ENCODE measurements at regions not wholly inside any gene's neighbourhood (a gene's known extent, or its start where the extent isn't known, plus 50 kb on each side); places are given as distances from the start of the nearest gene placed in this dataset.

DNA sequence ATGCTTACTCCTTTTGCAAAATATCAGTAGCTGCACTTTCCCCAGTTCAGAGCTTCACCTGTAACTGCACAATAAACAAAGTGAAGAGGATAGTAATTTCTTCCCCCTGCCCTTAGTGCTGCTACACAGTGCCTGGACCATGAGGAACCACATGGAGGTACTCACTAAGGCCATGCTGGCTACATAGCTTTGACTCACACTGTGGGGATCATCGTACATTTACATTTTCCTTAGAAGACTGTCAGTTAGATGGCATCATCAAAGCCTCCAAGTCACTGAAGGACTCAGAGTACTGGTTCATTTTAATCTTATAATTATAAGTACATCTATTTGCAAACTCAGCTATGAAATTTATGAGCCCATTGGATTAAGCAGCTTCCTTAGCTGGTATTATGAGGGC is 1416.5 kb upstream of the CELF4 start:
- no peak overlapping the region for H3K4me3 ChIP-seq
- H3K4me2 ChIP-seq (ENCODE audit: control insufficient read depth, insufficient read depth), result no peak overlapping the region
- FAIRE-seq (no peak), DNase-seq (ENCODE audit: low read depth, low spot score) (no peak), ATAC-seq (no peak)
- TF ChIP-seq MTA3 (IDR thresholded peaks at IDR 0.05; ENCODE audit: borderline replicate concordance, low read length), result no peak
- TF ChIP-seq NR2C2 (IDR thresholded peaks at IDR 0.05; ENCODE audit: borderline replicate concordance, control insufficient read depth, insufficient read length, low read depth), result no peak
- TF ChIP-seq CBX3 (IDR thresholded peaks at IDR 0.05; ENCODE audit: borderline replicate concordance, low read depth), result no peak
- TF ChIP-seq SUPT20H (IDR thresholded peaks at IDR 0.05; ENCODE audit: borderline replicate concordance, control insufficient read depth, low read depth, low read length), result no peak
- CTCF ChIA-PET, result no interaction called here
- RAD21 ChIA-PET (ENCODE audit: unreplicated experiment), result no interaction called here
- H3K27ac ChIP-seq (ENCODE audit: control insufficient read depth, insufficient read depth), result no peak overlapping the region
- in situ Hi-C loops (cut with MboI) (no loop called here), intact Hi-C loops (cut with micrococcal nuclease; ENCODE audit: unreplicated experiment) (no loop called here)
- SMC1A ChIA-PET (ENCODE audit: uncharacterized antibody, unreplicated experiment), result interaction anchor here (0.6 kb wide), 1 partner anchor 212 kb away, joined by 3 read pairs; no protein-coding TSS in a partner anchor
- no peaks in the 10 kb centered on the region; the same call in 2 of the 3 replicates for H3K9me3 ChIP-seq (replicated peaks; ENCODE audit: control insufficient read depth, insufficient read depth, low read length)
- H4K20me1 ChIP-seq (ENCODE audit: control insufficient read depth, insufficient read depth), result no peaks in the 10 kb centered on the region
- BruUV-seq (replicated peaks), result no TSS peak
- no peaks in the 10 kb centered on the region for H3K4me1 ChIP-seq (ENCODE audit: control insufficient read depth, insufficient read depth, low read length)
- 0% methylated on average over 1 of the region's 1 CpG for WGBS (ENCODE audit: insufficient coverage, insufficient replicate concordance, low lambda C conversion rate, missing lambda C conversion rate)
- H3K9ac ChIP-seq (ENCODE audit: control insufficient read depth, insufficient read depth, low read length), result no peak overlapping the region
- POLR2A ChIA-PET, result no interaction called here
- H3K36me3 ChIP-seq (ENCODE audit: control insufficient read depth in 2 of 2, insufficient read depth in 2 of 2, low read length in 1 of 2), result no peaks in the 10 kb centered on the region
- no peaks in the 10 kb centered on the region for H3K79me2 ChIP-seq (ENCODE audit: control insufficient read depth, insufficient read depth, low read length)
- no peaks in the 10 kb centered on the region for H3K27me3 ChIP-seq (replicated peaks in 1 of 2; ENCODE audit: control insufficient read depth in 2 of 2, insufficient read depth in 2 of 2, low read length in 1 of 2)
- H2AFZ ChIP-seq (ENCODE audit: control insufficient read depth, low read depth, low read length), result no peak overlapping the region

DNA sequence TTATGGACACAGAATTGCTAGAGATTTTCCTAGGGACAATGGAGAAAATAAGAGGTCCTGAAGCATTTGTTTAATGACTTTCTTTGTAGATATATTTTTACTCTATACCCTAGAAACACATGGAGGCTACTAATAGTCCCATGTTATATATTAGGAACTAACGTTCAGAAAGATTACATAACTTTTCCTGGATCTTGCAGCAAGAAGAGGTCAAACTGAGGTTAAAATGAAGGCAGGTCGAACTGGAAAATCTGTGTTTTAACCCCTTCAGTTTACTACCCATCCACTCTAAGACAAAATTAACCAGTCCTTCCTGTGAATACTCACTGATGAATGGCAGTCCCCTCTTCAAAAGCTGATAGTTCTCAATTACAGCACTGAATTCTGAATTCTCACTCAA is 1415.8 kb upstream of the CELF4 start:
- Histone ChIP-seq H2AFZ (ENCODE audit: control insufficient read depth, low read depth, low read length) (no peak overlapping the region), H3K4me1 (ENCODE audit: control insufficient read depth, insufficient read depth, low read length) (no peaks in the 10 kb centered on the region), H3K27me3 (replicated peaks in 1 of 2; ENCODE audit: control insufficient read depth in 2 of 2, insufficient read depth in 2 of 2, low read length in 1 of 2) (no peaks in the 10 kb centered on the region), H3K9ac (ENCODE audit: control insufficient read depth, insufficient read depth, low read length) (no peak overlapping the region), H3K9me3 (replicated peaks; ENCODE audit: control insufficient read depth, insufficient read depth, low read length) (no peaks in the 10 kb centered on the region; the same call in 2 of the 3 replicates), H3K27ac (ENCODE audit: control insufficient read depth, insufficient read depth) (no peak overlapping the region), H3K4me3 (no peak overlapping the region), H3K79me2 (ENCODE audit: control insufficient read depth, insufficient read depth, low read length) (no peaks in the 10 kb centered on the region), H4K20me1 (ENCODE audit: control insufficient read depth, insufficient read depth) (no peaks in the 10 kb centered on the region), H3K4me2 (ENCODE audit: control insufficient read depth, insufficient read depth) (no peak overlapping the region), H3K36me3 (ENCODE audit: control insufficient read depth in 2 of 2, insufficient read depth in 2 of 2, low read length in 1 of 2) (no peaks in the 10 kb centered on the region)
- no peak for DNase-seq (ENCODE audit: low read depth, low spot score)
- no peak for FAIRE-seq
- RAD21 ChIA-PET (ENCODE audit: unreplicated experiment), result no interaction called here
- no TSS peak for BruUV-seq (replicated peaks)
- in situ Hi-C loops (cut with MboI), result no loop called here
- SMC1A ChIA-PET (ENCODE audit: uncharacterized antibody, unreplicated experiment), result no interaction called here
- POLR2A ChIA-PET, result no interaction called here
- intact Hi-C loops (cut with micrococcal nuclease; ENCODE audit: unreplicated experiment), result no loop called here
- CTCF ChIA-PET, result no interaction called here
- no peak for ATAC-seq
- 19% methylated on average over 2 of the region's 2 CpGs for WGBS (ENCODE audit: insufficient coverage, insufficient replicate concordance, low lambda C conversion rate, missing lambda C conversion rate)
- TF ChIP-seq, protein P1, sequence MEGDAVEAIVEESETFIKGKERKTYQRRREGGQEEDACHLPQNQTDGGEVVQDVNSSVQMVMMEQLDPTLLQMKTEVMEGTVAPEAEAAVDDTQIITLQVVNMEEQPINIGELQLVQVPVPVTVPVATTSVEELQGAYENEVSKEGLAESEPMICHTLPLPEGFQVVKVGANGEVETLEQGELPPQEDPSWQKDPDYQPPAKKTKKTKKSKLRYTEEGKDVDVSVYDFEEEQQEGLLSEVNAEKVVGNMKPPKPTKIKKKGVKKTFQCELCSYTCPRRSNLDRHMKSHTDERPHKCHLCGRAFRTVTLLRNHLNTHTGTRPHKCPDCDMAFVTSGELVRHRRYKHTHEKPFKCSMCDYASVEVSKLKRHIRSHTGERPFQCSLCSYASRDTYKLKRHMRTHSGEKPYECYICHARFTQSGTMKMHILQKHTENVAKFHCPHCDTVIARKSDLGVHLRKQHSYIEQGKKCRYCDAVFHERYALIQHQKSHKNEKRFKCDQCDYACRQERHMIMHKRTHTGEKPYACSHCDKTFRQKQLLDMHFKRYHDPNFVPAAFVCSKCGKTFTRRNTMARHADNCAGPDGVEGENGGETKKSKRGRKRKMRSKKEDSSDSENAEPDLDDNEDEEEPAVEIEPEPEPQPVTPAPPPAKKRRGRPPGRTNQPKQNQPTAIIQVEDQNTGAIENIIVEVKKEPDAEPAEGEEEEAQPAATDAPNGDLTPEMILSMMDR (IDR thresholded peaks at IDR 0.05 in 2 of 3, conservative IDR thresholded peaks at IDR 0.05 in 1 of 3; ENCODE audit: control insufficient read depth in 2 of 3, extremely low read depth in 1 of 3, insufficient read depth in 1 of 3, low read depth in 3 of 3, low read length in 3 of 3), result no peak
- TF ChIP-seq CBX3 (IDR thresholded peaks at IDR 0.05; ENCODE audit: borderline replicate concordance, low read depth), result no peak
- TF ChIP-seq, protein P2, sequence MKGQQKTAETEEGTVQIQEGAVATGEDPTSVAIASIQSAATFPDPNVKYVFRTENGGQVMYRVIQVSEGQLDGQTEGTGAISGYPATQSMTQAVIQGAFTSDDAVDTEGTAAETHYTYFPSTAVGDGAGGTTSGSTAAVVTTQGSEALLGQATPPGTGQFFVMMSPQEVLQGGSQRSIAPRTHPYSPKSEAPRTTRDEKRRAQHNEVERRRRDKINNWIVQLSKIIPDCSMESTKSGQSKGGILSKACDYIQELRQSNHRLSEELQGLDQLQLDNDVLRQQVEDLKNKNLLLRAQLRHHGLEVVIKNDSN (IDR thresholded peaks at IDR 0.05; ENCODE audit: borderline replicate concordance, extremely low read length, insufficient read depth, low read depth, low read length), result no peak
- TF ChIP-seq, protein P3, sequence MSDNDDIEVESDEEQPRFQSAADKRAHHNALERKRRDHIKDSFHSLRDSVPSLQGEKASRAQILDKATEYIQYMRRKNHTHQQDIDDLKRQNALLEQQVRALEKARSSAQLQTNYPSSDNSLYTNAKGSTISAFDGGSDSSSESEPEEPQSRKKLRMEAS (IDR thresholded peaks at IDR 0.05; ENCODE audit: low read depth, low read length), result no peak
- no peak for TF ChIP-seq CBX5 (IDR thresholded peaks at IDR 0.05; ENCODE audit: low read depth)
- no peak for TF ChIP-seq SUPT20H (IDR thresholded peaks at IDR 0.05; ENCODE audit: borderline replicate concordance, control insufficient read depth, low read depth, low read length)
- no peak for TF ChIP-seq ZNF207 (IDR thresholded peaks at IDR 0.05; ENCODE audit: borderline replicate concordance)
- TF ChIP-seq PAX8 (IDR thresholded peaks at IDR 0.05), result no peak
- TF ChIP-seq NFYA (IDR thresholded peaks at IDR 0.05; ENCODE audit: borderline replicate concordance, low read depth, low read length), result no peak
- no peak for TF ChIP-seq ZBED1 (IDR thresholded peaks at IDR 0.05; ENCODE audit: borderline replicate concordance)
- TF ChIP-seq BMI1 (IDR thresholded peaks at IDR 0.05; ENCODE audit: borderline replicate concordance), result no peak
- no peak for TF ChIP-seq PML (IDR thresholded peaks at IDR 0.05; ENCODE audit: low read length)

Measured in GM12878 (cell line).